KMS-11 (cell line): ENCODE measurements at regions not wholly inside any gene's neighbourhood (a gene's known extent, or its start where the extent isn't known, plus 50 kb on each side); places are given as distances from the start of the nearest gene placed in this dataset.

Experiments used
- H2AFZ ChIP-seq: fragments of 200-600 bp; sonication (generic); 2 replicates; pipeline ENCODE4 v1.6.1; 2016; ENCODE audit warnings: antibody characterized with exemption, mixed run types, low read depth
- H3K27ac ChIP-seq: fragments of 200-600 bp; sonication (generic); 2 replicates; pipeline ENCODE4 v1.6.1; 2016; ENCODE audit warnings: mild to moderate bottlenecking, mixed run types
- H3K27me3 ChIP-seq: fragments of 200-600 bp; sonication (generic); 2 replicates; pipeline ENCODE4 v1.6.1; 2017; ENCODE audit warnings: mild to moderate bottlenecking, low read depth, mixed run types, moderate library complexity; ENCODE audit not compliant: insufficient read depth
- H3K36me3 ChIP-seq: fragments of 200-600 bp; sonication (generic); 2 replicates; pipeline ENCODE4 v1.6.1; 2017; ENCODE audit warnings: mild to moderate bottlenecking, mixed run types; ENCODE audit not compliant: insufficient read depth
- H3K4me1 ChIP-seq: fragments of 200-600 bp; sonication (generic); 2 replicates; pipeline ENCODE4 v1.6.1; 2016; ENCODE audit warnings: mild to moderate bottlenecking, low read depth, mixed run types; ENCODE audit not compliant: poor library complexity, severe bottlenecking
- H3K4me2 ChIP-seq: fragments of 200-600 bp; sonication (generic); 2 replicates; pipeline ENCODE4 v1.7.0; 2016; ENCODE audit warnings: mild to moderate bottlenecking, mixed run types
- H3K4me3 ChIP-seq: fragments of 200-600 bp; sonication (generic); IDR thresholded peaks from 2 replicates; pipeline ENCODE4 v1.6.1; 2017; ENCODE audit warnings: low read depth, low read length, mixed read lengths; ENCODE audit not compliant: insufficient read depth
- H3K79me2 ChIP-seq: fragments of 200-600 bp; sonication (generic); 2 replicates; pipeline ENCODE4 v1.6.1; 2016; ENCODE audit warnings: low read depth, mixed run types; ENCODE audit not compliant: insufficient read depth
- H3K9ac ChIP-seq: fragments of 200-600 bp; sonication (generic); 2 replicates; pipeline ENCODE4 v1.6.1; 2016; ENCODE audit warnings: mild to moderate bottlenecking, mixed run types
- H4K20me1 ChIP-seq: fragments of 200-600 bp; sonication (generic); 2 replicates; pipeline ENCODE4 v1.6.1; 2016; ENCODE audit warnings: mild to moderate bottlenecking, mixed run types; ENCODE audit not compliant: insufficient read depth
- TF ChIP-seq, protein P1 (sequence below): fragments of 200-600 bp; sonication (generic); conservative IDR thresholded peaks from 2 replicates; pipeline ENCODE4 v1.6.1; 2017; ENCODE audit warnings: low read depth, mild to moderate bottlenecking, antibody characterized with exemption, low read length, moderate library complexity, mixed read lengths

DNA sequence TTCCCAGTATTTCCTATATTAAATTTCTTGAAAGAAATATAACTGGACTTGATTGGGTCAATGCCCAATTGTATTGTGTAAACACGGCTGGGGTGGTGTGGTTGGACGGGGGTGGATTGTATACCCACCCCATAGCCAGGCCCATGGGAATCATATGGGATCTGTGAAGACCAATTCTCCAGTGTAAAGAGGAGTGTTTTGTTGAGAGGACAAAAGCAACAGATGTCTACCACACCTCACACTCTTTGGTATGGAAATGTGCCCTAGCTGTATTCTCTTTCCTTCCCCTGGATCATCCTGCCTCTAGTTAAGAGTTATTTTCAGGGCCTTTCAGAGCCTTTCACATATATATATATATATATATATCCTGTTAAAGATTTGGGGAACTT is 57.5 kb upstream of the TGIF1 start:
- no peaks in the 10 kb centered on the region for H3K4me1 ChIP-seq
- TF ChIP-seq, protein P1, sequence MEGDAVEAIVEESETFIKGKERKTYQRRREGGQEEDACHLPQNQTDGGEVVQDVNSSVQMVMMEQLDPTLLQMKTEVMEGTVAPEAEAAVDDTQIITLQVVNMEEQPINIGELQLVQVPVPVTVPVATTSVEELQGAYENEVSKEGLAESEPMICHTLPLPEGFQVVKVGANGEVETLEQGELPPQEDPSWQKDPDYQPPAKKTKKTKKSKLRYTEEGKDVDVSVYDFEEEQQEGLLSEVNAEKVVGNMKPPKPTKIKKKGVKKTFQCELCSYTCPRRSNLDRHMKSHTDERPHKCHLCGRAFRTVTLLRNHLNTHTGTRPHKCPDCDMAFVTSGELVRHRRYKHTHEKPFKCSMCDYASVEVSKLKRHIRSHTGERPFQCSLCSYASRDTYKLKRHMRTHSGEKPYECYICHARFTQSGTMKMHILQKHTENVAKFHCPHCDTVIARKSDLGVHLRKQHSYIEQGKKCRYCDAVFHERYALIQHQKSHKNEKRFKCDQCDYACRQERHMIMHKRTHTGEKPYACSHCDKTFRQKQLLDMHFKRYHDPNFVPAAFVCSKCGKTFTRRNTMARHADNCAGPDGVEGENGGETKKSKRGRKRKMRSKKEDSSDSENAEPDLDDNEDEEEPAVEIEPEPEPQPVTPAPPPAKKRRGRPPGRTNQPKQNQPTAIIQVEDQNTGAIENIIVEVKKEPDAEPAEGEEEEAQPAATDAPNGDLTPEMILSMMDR: no peak

DNA sequence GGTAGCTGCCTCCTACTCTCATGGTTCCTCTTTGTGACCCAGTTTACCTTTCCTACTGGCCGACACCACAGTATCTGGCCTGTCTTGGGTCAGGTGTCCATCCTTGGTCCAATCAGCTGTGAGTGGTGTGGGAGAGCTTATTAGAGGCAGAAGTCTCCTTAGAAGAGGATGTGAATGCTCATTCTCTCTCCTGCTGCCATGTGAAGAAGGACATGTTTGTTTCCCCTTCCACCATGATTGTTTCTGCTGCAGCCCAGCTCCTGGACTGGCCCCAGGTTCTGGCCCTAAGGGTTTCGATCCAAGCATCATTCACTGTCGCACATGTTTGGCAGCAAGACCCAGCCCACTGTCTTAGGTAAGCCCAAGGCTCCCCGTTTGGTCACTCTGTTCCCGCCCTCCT is 55.3 kb upstream of the TGIF1 start:
- no peaks in the 10 kb centered on the region for H3K4me1 ChIP-seq

More for the DNA sequence above, 57.5 kb upstream of the TGIF1 start:
- Histone ChIP-seq H3K4me3 (no peak overlapping the region), H3K9ac (no peak overlapping the region), H3K27ac (no peak overlapping the region), H3K27me3 (no peaks in the 10 kb centered on the region), H2AFZ (no peak overlapping the region), H3K4me2 (no peak overlapping the region), H3K36me3 (no peaks in the 10 kb centered on the region), H4K20me1 (no peaks in the 10 kb centered on the region), H3K79me2 (no peaks in the 10 kb centered on the region)

DNA sequence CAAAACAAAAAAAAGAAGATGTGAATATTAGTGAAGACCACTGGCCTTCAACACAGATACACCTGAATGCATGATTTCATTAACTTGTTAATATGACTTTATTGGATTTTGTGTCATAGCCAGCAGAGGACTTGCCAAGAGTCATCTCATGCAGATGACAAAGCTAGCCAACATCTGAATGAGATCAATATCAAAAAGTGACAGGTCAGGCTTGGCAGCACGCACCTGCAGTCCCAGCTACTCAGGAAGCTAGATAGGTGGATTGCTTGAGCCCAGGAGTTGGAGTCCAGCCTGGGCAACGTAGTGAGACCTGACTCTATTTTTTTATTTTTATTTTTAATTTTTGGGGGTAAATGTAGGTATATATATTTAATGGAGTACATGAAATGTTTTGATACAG is 54.5 kb upstream of the TGIF1 start:
- Histone ChIP-seq H3K4me3 (no peak overlapping the region), H3K4me2 (no peak overlapping the region), H3K27me3 (no peaks in the 10 kb centered on the region), H2AFZ (no peak overlapping the region), H3K79me2 (no peaks in the 10 kb centered on the region), H4K20me1 (no peaks in the 10 kb centered on the region), H3K9ac (no peak overlapping the region), H3K27ac (no peak overlapping the region), H3K4me1 (no peaks in the 10 kb centered on the region), H3K36me3 (no peaks in the 10 kb centered on the region)
- TF ChIP-seq, protein P1: no peak

More for the DNA sequence above, 55.3 kb upstream of the TGIF1 start:
- no peak overlapping the region for H3K4me2 ChIP-seq
- H3K79me2 ChIP-seq: no peaks in the 10 kb centered on the region
- H4K20me1 ChIP-seq: no peaks in the 10 kb centered on the region
- H3K27me3 ChIP-seq: no peaks in the 10 kb centered on the region
- H3K27ac ChIP-seq: no peak overlapping the region
- TF ChIP-seq, protein P1: no peak
- H3K4me3 ChIP-seq: no peak overlapping the region
- no peak overlapping the region for H3K9ac ChIP-seq
- H2AFZ ChIP-seq: no peak overlapping the region
- H3K36me3 ChIP-seq: no peaks in the 10 kb centered on the region

DNA sequence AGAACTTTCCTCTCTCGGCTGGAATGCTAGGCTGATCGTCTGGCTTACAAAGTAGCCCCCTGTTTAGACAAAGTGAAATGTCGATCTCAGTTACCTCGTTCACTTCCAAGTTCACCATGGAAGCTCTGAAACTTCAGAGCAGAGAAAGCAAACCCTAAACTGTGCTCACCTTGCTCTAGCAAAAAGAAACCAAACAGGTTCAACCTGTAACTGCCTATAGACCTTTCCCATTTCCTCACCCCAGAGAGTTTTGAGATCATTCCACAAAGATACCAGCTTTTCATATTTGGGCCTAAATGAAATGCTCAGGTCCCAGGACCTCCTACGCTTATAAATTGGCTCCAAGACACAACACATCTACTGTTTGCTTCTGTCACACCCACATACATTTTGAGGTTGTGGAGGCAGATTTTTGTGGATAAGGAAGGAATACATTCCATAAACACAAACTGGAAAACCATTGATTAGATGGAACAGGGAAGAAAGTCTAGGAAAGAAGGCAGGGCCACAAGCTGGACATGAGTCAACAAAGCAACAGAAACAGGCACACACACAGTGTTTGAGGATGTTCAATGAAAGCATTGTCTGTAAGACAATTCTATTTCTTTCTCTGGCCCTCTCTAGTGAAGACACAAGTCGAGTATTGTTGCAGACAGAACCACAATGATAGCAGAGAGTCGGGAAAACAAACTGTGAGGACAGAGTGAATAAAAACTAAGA is 52.8 kb upstream of the TGIF1 start:
- Histone ChIP-seq H2AFZ (no peak overlapping the region), H3K36me3 (no peaks in the 10 kb centered on the region), H3K4me3 (no peak overlapping the region), H3K9ac (no peak overlapping the region), H3K27ac (no peak overlapping the region), H3K4me2 (no peak overlapping the region), H3K4me1 (no peaks in the 10 kb centered on the region), H3K79me2 (no peaks in the 10 kb centered on the region), H3K27me3 (no peaks in the 10 kb centered on the region), H4K20me1 (no peaks in the 10 kb centered on the region)
- TF ChIP-seq, protein P1: no peak
